A549 (cell line): ENCODE measurements at regions not wholly inside any gene's neighbourhood (a gene's known extent, or its start where the extent isn't known, plus 50 kb on each side); places are given as distances from the start of the nearest gene placed in this dataset.

Experiments used
- ATAC-seq, 2 experiments: fragments of 200-7000 bp in 1 of 2; fragments of >200 bp in 1 of 2; cut with Nextera tagmentation in 1 of 2; cut with Tn5 transposase in 1 of 2; 3 replicates each; pipeline versions ENCODE4 v1.8.0 to v1.9.1; 2018 to 2020; ENCODE audit warnings: mild to moderate bottlenecking in 1 of 2, moderate library complexity in 1 of 2
- CTCF ChIA-PET: fragments of 300-600 bp; sonication (Branson Sonifier 250); formaldehyde crosslinking; extraction: SDS; loops from one replicate; lab custom pipeline; 2021; ENCODE audit warnings: antibody characterized with exemption, inconsistent platforms; lab: Yijun Ruan, JAX
- POLR2A ChIA-PET: fragments of 350-600 bp; formaldehyde crosslinking; extraction: SDS; loops from one replicate; lab custom pipeline; 2021; ENCODE audit warnings: antibody characterized with exemption, inconsistent platforms; lab: Yijun Ruan, JAX
- DNase-seq, 2 experiments: peaks; one replicate each; pipeline versions ENCODE4 v3.0.0 to v3.0.0-alpha.2; 2011 to 2016; ENCODE audit warnings: low read depth in 1 of 2, low spot score in 1 of 2
- FAIRE-seq: peaks from 2 replicates; lab custom pipeline; 2011; peaks lifted over from hg19 to GRCh38; lab: Jason Lieb, UNC
- H3K27ac ChIP-seq, 2 experiments: fragments of >200 bp; sonication (Bioruptor Twin); formaldehyde crosslinking; 3 replicates each; pipeline ENCODE4 v1.5.1; 2016 to 2017
- H3K4me1 ChIP-seq: fragments of >200 bp; sonication (Bioruptor Twin); formaldehyde crosslinking; 3 replicates; pipeline ENCODE4 v1.6.1; 2016
- H3K4me2 ChIP-seq: fragments of >200 bp; sonication (Bioruptor Twin); formaldehyde crosslinking; 3 replicates; pipeline ENCODE4 v1.6.1; 2016
- H3K4me3 ChIP-seq: fragments of >200 bp; sonication (Bioruptor Twin); formaldehyde crosslinking; 3 replicates; pipeline ENCODE4 v1.5.1; 2016
- H3K9me3 ChIP-seq: fragments of >200 bp; sonication (Bioruptor Twin); formaldehyde crosslinking; 3 replicates; pipeline ENCODE4 v1.6.1; 2016
- BHLHE40 ChIP-seq: IDR thresholded peaks from 2 replicates; pipeline ENCODE4 v1.6.1; 2012; ENCODE audit warnings: low read depth, low read length, inconsistent platforms
- CHD2 ChIP-seq: fragments of 150-350 bp; IDR thresholded peaks from 2 replicates; pipeline ENCODE4 v1.6.1; 2014; ENCODE audit warnings: low read length; ENCODE audit not compliant: partially characterized antibody
- CHD4 ChIP-seq: fragments of 200-600 bp; sonication (generic); IDR thresholded peaks from 2 replicates; pipeline ENCODE4 v1.6.1; 2016; ENCODE audit warnings: antibody characterized with exemption, mild to moderate bottlenecking, borderline replicate concordance
- EHF ChIP-seq: fragments of 250-450 bp; sonication (Bioruptor Pico); IDR thresholded peaks from 2 replicates; pipeline ENCODE4 v1.5.0; 2020; ENCODE audit warnings: mild to moderate bottlenecking
- EHMT2 ChIP-seq: fragments of 200-600 bp; sonication (generic); IDR thresholded peaks from 2 replicates; pipeline ENCODE4 v1.6.1; 2016; ENCODE audit warnings: antibody characterized with exemption, low read depth, mild to moderate bottlenecking, moderate library complexity
- GATA3 ChIP-seq: IDR thresholded peaks from 2 replicates; pipeline ENCODE4 v1.6.1; 2012; ENCODE audit warnings: borderline replicate concordance
- JUNB ChIP-seq: fragments of >200 bp; sonication (Bioruptor Twin); formaldehyde crosslinking; IDR thresholded peaks from 2 replicates; pipeline ENCODE4 v1.6.1; 2016
- KDM1A ChIP-seq: fragments of 200-600 bp; sonication (generic); IDR thresholded peaks from 2 replicates; pipeline ENCODE4 v1.6.1; 2016; ENCODE audit warnings: low read depth, mild to moderate bottlenecking
- MYC ChIP-seq: IDR thresholded peaks from 2 replicates; pipeline ENCODE4 v1.6.1; 2012; ENCODE audit warnings: mild to moderate bottlenecking, inconsistent platforms, low read length, improper control_type of control experiment, borderline replicate concordance
- PBX3 ChIP-seq: IDR thresholded peaks from 2 replicates; pipeline ENCODE4 v1.6.1; 2012
- POLR2A ChIP-seq: IDR thresholded peaks from 2 replicates; pipeline ENCODE4 v1.6.1; 2012; ENCODE audit warnings: mild to moderate bottlenecking, low read length
- RAD21 ChIP-seq, 2 experiments: fragments of >200 bp in 1 of 2; sonication (Bioruptor Twin) in 1 of 2; formaldehyde crosslinking in 1 of 2; IDR thresholded peaks in 1 of 2; conservative IDR thresholded peaks in 1 of 2; 2 replicates in 1 of 2; 3 replicates in 1 of 2; pipeline ENCODE4 v1.6.1; 2012 to 2018; ENCODE audit warnings: inconsistent platforms in 1 of 2
- RCOR1 ChIP-seq: fragments of 150-350 bp; IDR thresholded peaks from 2 replicates; pipeline ENCODE4 v1.6.1; 2014; ENCODE audit warnings: antibody characterized with exemption, low read length, low read depth
- SMC3 ChIP-seq: fragments of >200 bp; sonication (Bioruptor Twin); formaldehyde crosslinking; IDR thresholded peaks from 3 replicates; pipeline ENCODE4 v1.6.1; 2018; ENCODE audit warnings: inconsistent platforms
- ZC3H11A ChIP-seq: fragments of 450-650 bp; IDR thresholded peaks from 2 replicates; pipeline ENCODE4 v1.6.1; 2014; ENCODE audit warnings: antibody characterized with exemption, mild to moderate bottlenecking
- ZFP36 ChIP-seq: fragments of 450-650 bp; IDR thresholded peaks from 2 replicates; pipeline ENCODE4 v1.6.1; 2014; ENCODE audit warnings: borderline replicate concordance; ENCODE audit not compliant: partially characterized antibody
- WGBS: methylation state at CpG from one replicate; pipeline ENCODE4 v1.1.6; 2017; ENCODE audit errors: missing lambda C conversion rate; 5-methylcytosine and 5-hydroxymethylcytosine counted together
- TF ChIP-seq, protein P1 (sequence below): fragments of >200 bp; sonication (Bioruptor Twin); formaldehyde crosslinking; IDR thresholded peaks from 3 replicates; pipeline ENCODE4 v1.5.1; 2016
- TF ChIP-seq, protein P2 (sequence below): fragments of 450-650 bp; IDR thresholded peaks from 2 replicates; pipeline ENCODE4 v1.6.1; 2014; ENCODE audit warnings: antibody characterized with exemption
- TF ChIP-seq, protein P3 (sequence below): fragments of 200-600 bp; sonication (generic); IDR thresholded peaks from 2 replicates; pipeline ENCODE4 v1.6.1; 2016; ENCODE audit warnings: antibody characterized with exemption, mild to moderate bottlenecking, moderate library complexity
- TF ChIP-seq, protein P4 (sequence below): fragments of >200 bp; sonication (Bioruptor Twin); formaldehyde crosslinking; IDR thresholded peaks from 2 replicates; pipeline ENCODE4 v1.6.1; 2016

GRCh38 chr4:54961357-54961975 is 163.9 kb downstream of the KDR start:
- peak; percentile 64 to 66; a peak in 4 of 6 replicates for ATAC-seq
- ChIA-PET POLR2A (no interaction called here), CTCF (interaction anchor here (0.9 to 2.6 kb wide), 5 partner anchors 10 to 643 kb away, joined by 3 to 11 read pairs (median 4); no protein-coding TSS in a partner anchor)
- H3K9me3 ChIP-seq: no peaks in the 10 kb centered on the region
- no peak for FAIRE-seq
- no peaks in the 10 kb centered on the region for H3K4me1 ChIP-seq
- peak; percentile 2 to 4 for DNase-seq
- TF ChIP-seq RAD21 (conservative IDR thresholded peaks at IDR 0.05 in 1 of 2, IDR thresholded peaks at IDR 0.05 in 1 of 2) (peak in 1 of 2 experiments; percentile 35; a peak in 1 of 5 replicates), KDM1A (no peak), CHD4 (no peak), POLR2A (no peak)
- TF ChIP-seq, protein P1, sequence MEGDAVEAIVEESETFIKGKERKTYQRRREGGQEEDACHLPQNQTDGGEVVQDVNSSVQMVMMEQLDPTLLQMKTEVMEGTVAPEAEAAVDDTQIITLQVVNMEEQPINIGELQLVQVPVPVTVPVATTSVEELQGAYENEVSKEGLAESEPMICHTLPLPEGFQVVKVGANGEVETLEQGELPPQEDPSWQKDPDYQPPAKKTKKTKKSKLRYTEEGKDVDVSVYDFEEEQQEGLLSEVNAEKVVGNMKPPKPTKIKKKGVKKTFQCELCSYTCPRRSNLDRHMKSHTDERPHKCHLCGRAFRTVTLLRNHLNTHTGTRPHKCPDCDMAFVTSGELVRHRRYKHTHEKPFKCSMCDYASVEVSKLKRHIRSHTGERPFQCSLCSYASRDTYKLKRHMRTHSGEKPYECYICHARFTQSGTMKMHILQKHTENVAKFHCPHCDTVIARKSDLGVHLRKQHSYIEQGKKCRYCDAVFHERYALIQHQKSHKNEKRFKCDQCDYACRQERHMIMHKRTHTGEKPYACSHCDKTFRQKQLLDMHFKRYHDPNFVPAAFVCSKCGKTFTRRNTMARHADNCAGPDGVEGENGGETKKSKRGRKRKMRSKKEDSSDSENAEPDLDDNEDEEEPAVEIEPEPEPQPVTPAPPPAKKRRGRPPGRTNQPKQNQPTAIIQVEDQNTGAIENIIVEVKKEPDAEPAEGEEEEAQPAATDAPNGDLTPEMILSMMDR: peak; percentile 25
- no peak overlapping the region for H3K4me3 ChIP-seq
- WGBS: 0% methylated on average over 1 of the region's 1 CpG
- H3K4me2 ChIP-seq: no peak overlapping the region
- H3K27ac ChIP-seq: no peak overlapping the region

DNA sequence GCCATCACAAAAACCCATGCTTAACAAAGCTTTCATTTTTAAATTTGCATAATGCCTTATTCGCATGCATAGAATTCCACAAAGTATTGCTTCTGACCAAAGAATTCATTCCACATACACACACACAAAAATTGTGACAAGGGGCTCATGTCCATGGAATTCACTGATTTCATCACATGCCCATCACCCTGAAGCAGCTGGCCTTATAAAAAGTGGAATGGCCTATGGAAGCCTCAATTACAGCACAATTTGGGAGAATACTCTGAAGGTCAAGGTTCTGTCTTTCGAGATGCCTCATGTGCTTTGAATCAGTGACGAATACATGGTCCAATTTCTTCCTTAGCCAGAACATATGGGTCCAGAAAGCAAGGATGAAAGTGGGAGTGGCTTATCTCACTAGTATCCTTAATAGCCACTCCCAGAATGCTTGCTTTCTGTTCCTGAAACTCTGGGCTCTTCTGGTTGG is 165.7 kb downstream of the KDR start:
- TF ChIP-seq JUNB (no peak), ZFP36 (no peak), EHMT2 (no peak), EHF (CRISPR knock-in tag) (no peak), GATA3 (no peak), ZC3H11A (no peak), MYC (no peak), SMC3 (no peak), KDM1A (no peak)
- TF ChIP-seq, protein P2, sequence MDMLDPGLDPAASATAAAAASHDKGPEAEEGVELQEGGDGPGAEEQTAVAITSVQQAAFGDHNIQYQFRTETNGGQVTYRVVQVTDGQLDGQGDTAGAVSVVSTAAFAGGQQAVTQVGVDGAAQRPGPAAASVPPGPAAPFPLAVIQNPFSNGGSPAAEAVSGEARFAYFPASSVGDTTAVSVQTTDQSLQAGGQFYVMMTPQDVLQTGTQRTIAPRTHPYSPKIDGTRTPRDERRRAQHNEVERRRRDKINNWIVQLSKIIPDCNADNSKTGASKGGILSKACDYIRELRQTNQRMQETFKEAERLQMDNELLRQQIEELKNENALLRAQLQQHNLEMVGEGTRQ: no peak
- TF ChIP-seq, all 56 proteins: peak for 0
- Histone ChIP-seq H3K4me2 (no peak overlapping the region), H3K4me3 (no peak overlapping the region), H3K4me1 (no peaks in the 10 kb centered on the region), H3K27ac (no peak overlapping the region), H3K9me3 (no peaks in the 10 kb centered on the region)
- ChIA-PET CTCF (interaction anchor here (1.8 to 2.6 kb wide), 2 partner anchors 12 to 641 kb away, joined by 9 to 11 read pairs; no protein-coding TSS in a partner anchor), POLR2A (no interaction called here)
- no peak for ATAC-seq
- DNase-seq: no peak
- no peak for FAIRE-seq
- 23% methylated on average over 3 of the region's 3 CpGs for WGBS

- POLR2A ChIA-PET: no interaction called here
- Histone ChIP-seq H3K4me1 (no peaks in the 10 kb centered on the region), H3K9me3 (no peaks in the 10 kb centered on the region), H3K4me2 (no peak overlapping the region), H3K4me3 (no peak overlapping the region), H3K27ac (no peak overlapping the region)
- no peak for FAIRE-seq
- TF ChIP-seq, protein P3, sequence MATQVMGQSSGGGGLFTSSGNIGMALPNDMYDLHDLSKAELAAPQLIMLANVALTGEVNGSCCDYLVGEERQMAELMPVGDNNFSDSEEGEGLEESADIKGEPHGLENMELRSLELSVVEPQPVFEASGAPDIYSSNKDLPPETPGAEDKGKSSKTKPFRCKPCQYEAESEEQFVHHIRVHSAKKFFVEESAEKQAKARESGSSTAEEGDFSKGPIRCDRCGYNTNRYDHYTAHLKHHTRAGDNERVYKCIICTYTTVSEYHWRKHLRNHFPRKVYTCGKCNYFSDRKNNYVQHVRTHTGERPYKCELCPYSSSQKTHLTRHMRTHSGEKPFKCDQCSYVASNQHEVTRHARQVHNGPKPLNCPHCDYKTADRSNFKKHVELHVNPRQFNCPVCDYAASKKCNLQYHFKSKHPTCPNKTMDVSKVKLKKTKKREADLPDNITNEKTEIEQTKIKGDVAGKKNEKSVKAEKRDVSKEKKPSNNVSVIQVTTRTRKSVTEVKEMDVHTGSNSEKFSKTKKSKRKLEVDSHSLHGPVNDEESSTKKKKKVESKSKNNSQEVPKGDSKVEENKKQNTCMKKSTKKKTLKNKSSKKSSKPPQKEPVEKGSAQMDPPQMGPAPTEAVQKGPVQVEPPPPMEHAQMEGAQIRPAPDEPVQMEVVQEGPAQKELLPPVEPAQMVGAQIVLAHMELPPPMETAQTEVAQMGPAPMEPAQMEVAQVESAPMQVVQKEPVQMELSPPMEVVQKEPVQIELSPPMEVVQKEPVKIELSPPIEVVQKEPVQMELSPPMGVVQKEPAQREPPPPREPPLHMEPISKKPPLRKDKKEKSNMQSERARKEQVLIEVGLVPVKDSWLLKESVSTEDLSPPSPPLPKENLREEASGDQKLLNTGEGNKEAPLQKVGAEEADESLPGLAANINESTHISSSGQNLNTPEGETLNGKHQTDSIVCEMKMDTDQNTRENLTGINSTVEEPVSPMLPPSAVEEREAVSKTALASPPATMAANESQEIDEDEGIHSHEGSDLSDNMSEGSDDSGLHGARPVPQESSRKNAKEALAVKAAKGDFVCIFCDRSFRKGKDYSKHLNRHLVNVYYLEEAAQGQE: no peak
- TF ChIP-seq BHLHE40: no peak
- TF ChIP-seq, protein P4, sequence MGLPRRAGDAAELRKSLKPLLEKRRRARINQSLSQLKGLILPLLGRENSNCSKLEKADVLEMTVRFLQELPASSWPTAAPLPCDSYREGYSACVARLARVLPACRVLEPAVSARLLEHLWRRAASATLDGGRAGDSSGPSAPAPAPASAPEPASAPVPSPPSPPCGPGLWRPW: no peak
- no peak for TF ChIP-seq RCOR1
- TF ChIP-seq EHMT2: no peak
- TF ChIP-seq CHD4: no peak
- no peak for TF ChIP-seq CHD2
- TF ChIP-seq PBX3: no peak
- no peak for TF ChIP-seq MYC
- TF ChIP-seq, all 56 proteins: peak for 0
- CTCF ChIA-PET: interaction anchor here (1.8 kb wide), 1 partner anchor 12 kb away, joined by 9 read pairs; no protein-coding TSS in a partner anchor
- WGBS: 4% methylated on average over 1 of the region's 1 CpG
- ATAC-seq: no peak
- DNase-seq: no peak
Measured at GRCh38 chr4:54959131-54959530, 166.3 kb downstream of the KDR start.
